SU-DHL-6 (cell line): ENCODE measurements at regions not wholly inside any gene's neighbourhood (a gene's known extent, or its start where the extent isn't known, plus 50 kb on each side); places are given as distances from the start of the nearest gene placed in this dataset.

Source experiments
- H2AFZ ChIP-seq: fragments of 200-600 bp; sonication (generic); 2 replicates; pipeline ENCODE4 v1.6.1; 2014; ENCODE audit warnings: low read depth, mild to moderate bottlenecking, moderate library complexity, mixed read lengths, antibody characterized with exemption, low read length; ENCODE audit not compliant: severe bottlenecking
- H3F3A ChIP-seq: fragments of 200-600 bp; shearing (Covaris generic); 2 replicates; pipeline ENCODE4 v1.6.0; 2016; ENCODE audit warnings: antibody characterized with exemption, mild to moderate bottlenecking; ENCODE audit not compliant: insufficient read depth
- H3K27ac ChIP-seq: fragments of 200-600 bp; sonication (generic); 2 replicates; pipeline ENCODE4 v1.5.1; 2016; ENCODE audit warnings: low read depth, mild to moderate bottlenecking, low read length, moderate library complexity, mixed read lengths
- H3K27me3 ChIP-seq: fragments of 200-600 bp; sonication (generic), shearing (Covaris generic); 2 replicates; pipeline ENCODE4 v1.6.0; 2014; ENCODE audit warnings: mild to moderate bottlenecking, low read length
- H3K36me3 ChIP-seq: fragments of 200-600 bp; sonication (generic); 2 replicates; pipeline ENCODE4 v1.6.1; 2014; ENCODE audit warnings: mild to moderate bottlenecking, low read length, mixed read lengths
- H3K4me2 ChIP-seq: fragments of 300-600, 200-600 bp; shearing (Covaris generic), sonication (generic); 2 replicates; pipeline ENCODE4 v1.6.0; 2014; ENCODE audit warnings: low read length, low read depth, mild to moderate bottlenecking; ENCODE audit not compliant: poor library complexity, severe bottlenecking
- H3K4me3 ChIP-seq: fragments of 200-600 bp; sonication (generic); 2 replicates; pipeline ENCODE4 v1.5.1; 2014; ENCODE audit warnings: antibody characterized with exemption, low read length, mild to moderate bottlenecking, mixed read lengths; ENCODE audit not compliant: insufficient read depth, poor library complexity, severe bottlenecking
- H3K79me2 ChIP-seq: fragments of 200-600 bp; sonication (generic); 2 replicates; pipeline ENCODE4 v1.6.1; 2014; ENCODE audit warnings: mild to moderate bottlenecking, low read length, moderate library complexity; ENCODE audit not compliant: insufficient read depth
- H3K9ac ChIP-seq: fragments of 200-600 bp; sonication (generic); 2 replicates; pipeline ENCODE4 v1.7.0; 2014; ENCODE audit warnings: mild to moderate bottlenecking, low read length
- H3K9me2 ChIP-seq: fragments of 200-600 bp; sonication (generic); replicated peaks from 2 replicates; pipeline ENCODE4 v1.6.1; 2014; ENCODE audit warnings: low read length; ENCODE audit not compliant: insufficient read depth
- H3K9me3 ChIP-seq: fragments of 200-600 bp; sonication (generic); 2 replicates; pipeline ENCODE4 v1.6.1; 2014; ENCODE audit warnings: low read length, mixed read lengths; ENCODE audit not compliant: insufficient read depth
- H4K20me1 ChIP-seq: fragments of 200-600 bp; sonication (generic); 2 replicates; pipeline ENCODE4 v1.6.1; 2014; ENCODE audit warnings: low read depth, mild to moderate bottlenecking, antibody characterized with exemption, low read length, moderate library complexity, mixed read lengths
- EZH2phosphoT487 ChIP-seq: fragments of 200-600 bp; sonication (generic), shearing (Covaris generic); conservative IDR thresholded peaks from 2 replicates; pipeline ENCODE4 v1.6.1; 2018; ENCODE audit warnings: mild to moderate bottlenecking, antibody characterized with exemption, low read length, moderate library complexity, mixed read lengths
- TF ChIP-seq, protein P1 (sequence below): fragments of 200-600 bp; sonication (generic); IDR thresholded peaks from one replicate; pipeline ENCODE4 v1.5.1; 2017; ENCODE audit warnings: antibody characterized with exemption, mild to moderate bottlenecking, low read length, moderate library complexity; ENCODE audit not compliant: insufficient read depth, poor library complexity, severe bottlenecking

DNA sequence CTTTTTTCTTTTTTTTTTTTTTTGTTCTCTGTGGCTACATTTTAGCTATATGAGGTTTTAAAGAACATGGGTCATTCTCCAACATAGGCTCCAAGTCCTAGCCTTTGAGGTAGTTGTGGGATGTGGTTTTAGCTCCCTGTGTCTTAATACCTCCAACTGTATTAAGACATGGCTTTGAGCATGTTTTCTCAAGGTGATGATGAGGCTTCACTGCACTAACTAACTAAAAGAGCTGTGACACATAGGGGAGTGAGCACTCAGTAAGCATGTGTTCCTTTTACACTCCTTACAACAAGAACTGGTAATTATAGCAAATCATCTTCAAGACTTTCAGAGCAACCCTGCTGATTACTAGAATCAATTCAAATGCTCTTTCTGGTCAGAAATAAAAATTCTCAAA is 333.6 kb upstream of the CCNH start:
- Histone ChIP-seq H3K9me3 (no peaks in the 10 kb centered on the region), H3K27ac (no peak overlapping the region), H4K20me1 (no peaks in the 10 kb centered on the region), H3K9ac (no peak overlapping the region), H3F3A (no peaks in the 10 kb centered on the region), H3K27me3 (no peaks in the 10 kb centered on the region), H3K4me3 (no peak overlapping the region), H3K79me2 (no peaks in the 10 kb centered on the region), H3K9me2 (no peaks in the 10 kb centered on the region), H2AFZ (no peak overlapping the region), H3K4me2 (no peak overlapping the region), H3K36me3 (no peaks in the 10 kb centered on the region)
- TF ChIP-seq, protein P1, sequence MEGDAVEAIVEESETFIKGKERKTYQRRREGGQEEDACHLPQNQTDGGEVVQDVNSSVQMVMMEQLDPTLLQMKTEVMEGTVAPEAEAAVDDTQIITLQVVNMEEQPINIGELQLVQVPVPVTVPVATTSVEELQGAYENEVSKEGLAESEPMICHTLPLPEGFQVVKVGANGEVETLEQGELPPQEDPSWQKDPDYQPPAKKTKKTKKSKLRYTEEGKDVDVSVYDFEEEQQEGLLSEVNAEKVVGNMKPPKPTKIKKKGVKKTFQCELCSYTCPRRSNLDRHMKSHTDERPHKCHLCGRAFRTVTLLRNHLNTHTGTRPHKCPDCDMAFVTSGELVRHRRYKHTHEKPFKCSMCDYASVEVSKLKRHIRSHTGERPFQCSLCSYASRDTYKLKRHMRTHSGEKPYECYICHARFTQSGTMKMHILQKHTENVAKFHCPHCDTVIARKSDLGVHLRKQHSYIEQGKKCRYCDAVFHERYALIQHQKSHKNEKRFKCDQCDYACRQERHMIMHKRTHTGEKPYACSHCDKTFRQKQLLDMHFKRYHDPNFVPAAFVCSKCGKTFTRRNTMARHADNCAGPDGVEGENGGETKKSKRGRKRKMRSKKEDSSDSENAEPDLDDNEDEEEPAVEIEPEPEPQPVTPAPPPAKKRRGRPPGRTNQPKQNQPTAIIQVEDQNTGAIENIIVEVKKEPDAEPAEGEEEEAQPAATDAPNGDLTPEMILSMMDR = no peak
- TF ChIP-seq EZH2phosphoT487 = no peak

DNA sequence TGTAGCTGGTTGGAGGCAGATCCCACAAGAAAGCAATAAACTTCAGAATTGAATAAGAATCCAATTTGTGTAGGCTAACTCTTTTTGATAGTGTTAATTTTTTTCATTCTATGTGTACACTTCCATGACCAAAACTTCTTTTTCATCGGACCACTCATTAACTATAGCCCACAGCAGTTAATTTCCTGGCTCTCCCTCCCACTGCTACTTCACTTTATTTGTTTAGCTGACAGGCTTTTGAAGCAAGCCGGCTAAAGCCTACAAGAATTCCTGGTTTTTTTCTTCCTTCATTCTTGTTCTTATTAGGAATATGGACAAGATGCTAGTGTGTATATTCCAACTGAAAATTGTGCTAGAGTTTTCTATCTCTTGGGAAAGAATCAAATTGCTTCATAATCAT is 329.2 kb upstream of the CCNH start:
- Histone ChIP-seq H3K36me3 (no peaks in the 10 kb centered on the region), H2AFZ (no peak overlapping the region)
- TF ChIP-seq EZH2phosphoT487 = no peak
- TF ChIP-seq, protein P1 = no peak

DNA sequence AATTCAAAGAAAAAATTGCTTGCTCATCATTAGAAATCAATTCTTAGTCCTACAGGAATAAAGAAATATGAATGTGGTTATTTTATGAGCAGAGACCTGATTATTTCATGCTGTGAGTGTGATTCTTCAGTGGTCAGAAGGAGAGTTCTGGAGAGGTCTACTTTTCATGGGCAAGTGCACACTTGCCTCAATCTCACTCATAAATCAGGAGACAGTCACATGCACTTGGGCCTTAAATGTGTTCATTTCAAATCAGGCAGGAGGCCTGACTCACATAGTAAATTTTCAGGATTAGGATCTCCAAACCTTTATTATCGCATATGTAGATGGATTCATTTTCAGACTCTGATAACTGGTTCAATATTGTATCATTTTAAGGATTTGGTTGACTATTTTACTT is 323.2 kb upstream of the CCNH start:
- H3K79me2 ChIP-seq = no peaks in the 10 kb centered on the region
- H3K27ac ChIP-seq = no peak overlapping the region
- no peaks in the 10 kb centered on the region for H3K36me3 ChIP-seq
- H3K27me3 ChIP-seq = no peaks in the 10 kb centered on the region
- no peaks in the 10 kb centered on the region for H3K9me2 ChIP-seq
- no peaks in the 10 kb centered on the region for H3F3A ChIP-seq
- no peak overlapping the region for H2AFZ ChIP-seq
- no peak overlapping the region for H3K4me3 ChIP-seq
- H3K4me2 ChIP-seq = no peak overlapping the region
- no peaks in the 10 kb centered on the region for H3K9me3 ChIP-seq
- no peaks in the 10 kb centered on the region for H4K20me1 ChIP-seq
- H3K9ac ChIP-seq = no peak overlapping the region
- TF ChIP-seq, protein P1 = no peak
- TF ChIP-seq EZH2phosphoT487 = no peak

More for the DNA sequence above, 329.2 kb upstream of the CCNH start:
- Histone ChIP-seq H3K4me3 (no peak overlapping the region), H3K4me2 (no peak overlapping the region), H3K27me3 (no peaks in the 10 kb centered on the region), H3F3A (no peaks in the 10 kb centered on the region), H4K20me1 (no peaks in the 10 kb centered on the region), H3K79me2 (no peaks in the 10 kb centered on the region), H3K9me3 (no peaks in the 10 kb centered on the region), H3K27ac (no peak overlapping the region), H3K9ac (no peak overlapping the region), H3K9me2 (no peaks in the 10 kb centered on the region)

DNA sequence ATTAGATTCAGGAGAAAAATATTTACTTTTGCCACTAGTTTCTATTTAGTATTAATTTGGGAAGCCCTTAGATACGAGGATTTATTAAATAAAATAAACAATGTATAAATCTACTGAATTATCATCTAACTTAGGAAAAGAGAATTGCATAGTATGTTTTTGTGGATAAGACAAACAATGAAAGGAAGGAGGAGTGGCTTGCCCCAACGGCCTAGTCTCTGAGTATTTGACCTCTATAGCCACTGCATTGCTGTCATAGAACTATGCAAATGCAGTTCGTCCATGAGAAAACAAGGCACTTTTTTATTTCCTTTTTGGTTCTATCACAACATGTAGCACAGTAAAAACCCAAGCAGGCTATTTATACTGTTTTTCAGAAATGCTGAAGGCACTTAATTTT is 321.2 kb upstream of the CCNH start:
- H3K4me3 ChIP-seq = no peak overlapping the region
- no peak for TF ChIP-seq EZH2phosphoT487
- TF ChIP-seq, protein P1 = no peak
- no peaks in the 10 kb centered on the region for H3K79me2 ChIP-seq
- no peak overlapping the region for H3K4me2 ChIP-seq
- no peaks in the 10 kb centered on the region for H4K20me1 ChIP-seq
- no peaks in the 10 kb centered on the region for H3K9me2 ChIP-seq
- H3K36me3 ChIP-seq = no peaks in the 10 kb centered on the region
- H3K9ac ChIP-seq = no peak overlapping the region
- H3K27ac ChIP-seq = no peak overlapping the region
- no peak overlapping the region for H2AFZ ChIP-seq
- no peaks in the 10 kb centered on the region for H3K27me3 ChIP-seq
- no peaks in the 10 kb centered on the region for H3K9me3 ChIP-seq
- H3F3A ChIP-seq = no peaks in the 10 kb centered on the region
